H1 (cell line): ENCODE measurements at regions not wholly inside any gene's neighbourhood (a gene's known extent, or its start where the extent isn't known, plus 50 kb on each side); places are given as distances from the start of the nearest gene placed in this dataset.

Experiments used
- CTCF ChIA-PET: fragments of 300-600 bp; sonication (Branson Sonifier 250); formaldehyde crosslinking; loops from one replicate; lab custom pipeline; 2021; ENCODE audit not compliant: partially characterized antibody; lab: Charles Lee
- POLR2A ChIA-PET: fragments of 300-600 bp; sonication (Branson Sonifier 250); formaldehyde crosslinking; loops from one replicate; lab custom pipeline; 2021; ENCODE audit warnings: inconsistent platforms; ENCODE audit not compliant: partially characterized antibody; lab: Charles Lee
- DNase-seq, 2 experiments: peaks; one replicate each; pipeline versions ENCODE4 v3.0.0 to v3.0.0-alpha.2; 2010 to 2022; ENCODE audit warnings: low spot score in 2 of 2, low read depth in 1 of 2, mixed read lengths in 1 of 2
- FAIRE-seq: peaks from 2 replicates; lab custom pipeline; 2011; peaks lifted over from hg19 to GRCh38; lab: Jason Lieb, UNC
- H2AFZ ChIP-seq: 2 replicates; pipeline ENCODE4 v1.8.1; 2012; ENCODE audit warnings: low read length, inconsistent platforms
- H2AK5ac ChIP-seq: 2 replicates; pipeline ENCODE4 v1.6.1; 2013; ENCODE audit warnings: low read depth, low read length
- H2BK120ac ChIP-seq: replicated peaks from 2 replicates; pipeline ENCODE3; 2013; ENCODE audit warnings: low read depth, low read length, inconsistent platforms
- H2BK12ac ChIP-seq: 2 replicates; pipeline ENCODE4 v1.6.1; 2013; ENCODE audit warnings: low read depth, low read length
- H2BK15ac ChIP-seq: 2 replicates; pipeline ENCODE4 v1.6.1; 2013; ENCODE audit warnings: low read length
- H2BK20ac ChIP-seq: 2 replicates; pipeline ENCODE4 v1.6.1; 2013; ENCODE audit warnings: low read length
- H2BK5ac ChIP-seq: 2 replicates; pipeline ENCODE4 v1.6.1; 2013; ENCODE audit warnings: low read depth, low read length
- H3K14ac ChIP-seq: 2 replicates; pipeline ENCODE4 v1.6.1; 2013; ENCODE audit warnings: inconsistent platforms; ENCODE audit not compliant: insufficient read length
- H3K18ac ChIP-seq: 2 replicates; pipeline ENCODE4 v1.6.1; 2013; ENCODE audit warnings: low read length; ENCODE audit errors: extremely low read depth
- H3K23ac ChIP-seq: 2 replicates; pipeline ENCODE4 v1.6.1; 2013; ENCODE audit warnings: inconsistent platforms; ENCODE audit not compliant: insufficient read length
- H3K23me2 ChIP-seq: 2 replicates; pipeline ENCODE4 v1.6.1; 2013; ENCODE audit warnings: low read depth, low read length
- H3K27ac ChIP-seq: 2 replicates; pipeline ENCODE4 v1.6.1; 2011; ENCODE audit warnings: low read depth, low read length, inconsistent platforms
- H3K27me3 ChIP-seq, 4 experiments: replicated peaks in 1 of 4; 1 replicate in 1 of 4; 2 replicates in 3 of 4; pipeline versions ENCODE4 v1.6.1 to v1.8.1; 2011 to 2013; ENCODE audit warnings: low read length in 3 of 4, mild to moderate bottlenecking in 3 of 4, inconsistent platforms in 2 of 4, mixed read lengths in 2 of 4, moderate library complexity in 1 of 4; ENCODE audit not compliant: control insufficient read depth in 3 of 4, insufficient read depth in 3 of 4; ENCODE audit errors: extremely low read depth in 1 of 4
- H3K36me3 ChIP-seq, 4 experiments: 2 replicates each; pipeline versions ENCODE4 v1.6.1 to v1.8.1; 2011 to 2013; ENCODE audit warnings: mild to moderate bottlenecking in 4 of 4, low read length in 3 of 4, moderate library complexity in 2 of 4, control low read depth in 1 of 4, inconsistent platforms in 1 of 4; ENCODE audit not compliant: insufficient read depth in 4 of 4, control insufficient read depth in 2 of 4
- H3K4ac ChIP-seq: replicated peaks from 2 replicates; pipeline ENCODE3; 2013; ENCODE audit warnings: low read length, low read depth, mixed read lengths, inconsistent platforms; ENCODE audit not compliant: insufficient read length
- H3K4me1 ChIP-seq, 4 experiments: replicated peaks in 1 of 4; 1 replicate in 1 of 4; 2 replicates in 3 of 4; pipeline versions ENCODE4 v1.6.1 to v1.8.1; 2011 to 2013; ENCODE audit warnings: low read length in 3 of 4, inconsistent platforms in 2 of 4, mixed read lengths in 1 of 4; ENCODE audit not compliant: insufficient read depth in 4 of 4, control insufficient read depth in 3 of 4
- H3K4me2 ChIP-seq, 2 experiments: 2 replicates each; pipeline versions ENCODE4 v1.6.1 to v1.8.1; 2011 to 2013; ENCODE audit warnings: low read depth in 2 of 2, low read length in 2 of 2, control low read depth in 1 of 2, inconsistent platforms in 1 of 2, mild to moderate bottlenecking in 1 of 2; ENCODE audit not compliant: insufficient read depth in 1 of 2
- H3K4me3 ChIP-seq, 4 experiments: fragments of 200-600, 300-600 bp in 1 of 4; sonication (generic), shearing (Covaris generic), sonication (Bioruptor Twin) in 1 of 4; 2 replicates each; pipeline versions ENCODE4 v1.5.1 to v1.8.1; 2011 to 2016; ENCODE audit warnings: low read length in 4 of 4, low read depth in 3 of 4, control low read depth in 2 of 4, inconsistent platforms in 2 of 4, mild to moderate bottlenecking in 2 of 4, mixed read lengths in 1 of 4, moderate library complexity in 1 of 4; ENCODE audit not compliant: insufficient read depth in 2 of 4; ENCODE audit errors: extremely low read depth in 1 of 4
- H3K56ac ChIP-seq: replicated peaks from 2 replicates; pipeline ENCODE3; 2013; ENCODE audit warnings: low read depth, mild to moderate bottlenecking, mixed read lengths, low read length, inconsistent platforms; ENCODE audit not compliant: insufficient read length
- H3K79me1 ChIP-seq: 2 replicates; pipeline ENCODE4 v1.6.1; 2013; ENCODE audit warnings: low read depth, low read length, control low read depth
- H3K79me2 ChIP-seq, 2 experiments: 2 replicates each; pipeline versions ENCODE4 v1.6.1 to v1.8.1; 2012 to 2013; ENCODE audit warnings: low read length in 2 of 2, mild to moderate bottlenecking in 2 of 2, inconsistent platforms in 1 of 2; ENCODE audit not compliant: insufficient read depth in 2 of 2, control insufficient read depth in 1 of 2
- H3K9ac ChIP-seq, 4 experiments: replicated peaks in 1 of 4; 1 replicate in 1 of 4; 2 replicates in 3 of 4; pipeline versions ENCODE4 v1.6.1 to v1.8.1; 2011 to 2013; ENCODE audit warnings: low read depth in 3 of 4, low read length in 3 of 4, control low read depth in 2 of 4, mild to moderate bottlenecking in 2 of 4, moderate library complexity in 2 of 4, inconsistent platforms in 1 of 4; ENCODE audit errors: extremely low read depth in 1 of 4
- H3K9me3 ChIP-seq, 2 experiments: 2 replicates each; pipeline versions ENCODE4 v1.6.1 to v1.8.1; 2012 to 2013; ENCODE audit warnings: mild to moderate bottlenecking in 2 of 2, moderate library complexity in 2 of 2, control low read depth in 1 of 2, inconsistent platforms in 1 of 2, low read depth in 1 of 2, low read length in 1 of 2, mixed read lengths in 1 of 2; ENCODE audit not compliant: insufficient read depth in 2 of 2
- H4K20me1 ChIP-seq, 2 experiments: replicated peaks in 1 of 2; 2 replicates each; pipeline versions ENCODE3 to v1.8.1; 2011 to 2013; ENCODE audit warnings: inconsistent platforms in 2 of 2, low read length in 2 of 2, mild to moderate bottlenecking in 1 of 2; ENCODE audit not compliant: insufficient read depth in 2 of 2, control insufficient read depth in 1 of 2
- H4K5ac ChIP-seq: 2 replicates; pipeline ENCODE4 v1.6.1; 2013; ENCODE audit warnings: low read length, low read depth, mixed read lengths, inconsistent platforms; ENCODE audit not compliant: insufficient read length
- H4K8ac ChIP-seq: 2 replicates; pipeline ENCODE4 v1.8.0; 2013; ENCODE audit warnings: mild to moderate bottlenecking, moderate library complexity, low read length, inconsistent platforms; ENCODE audit not compliant: insufficient read depth; ENCODE audit errors: extremely low read depth
- H4K91ac ChIP-seq: replicated peaks from 2 replicates; pipeline ENCODE3; 2013; ENCODE audit warnings: low read length, mixed read lengths, inconsistent platforms; ENCODE audit not compliant: insufficient read length
- BCL11A ChIP-seq, 2 experiments: IDR thresholded peaks; one replicate each; pipeline ENCODE4 v1.6.1; 2011; ENCODE audit warnings: low read depth in 2 of 2, low read length in 2 of 2, mild to moderate bottlenecking in 2 of 2
- BRCA1 ChIP-seq: IDR thresholded peaks from 2 replicates; pipeline ENCODE4 v1.6.1; 2012; ENCODE audit warnings: low read depth, low read length, improper control_type of control experiment
- HDAC6 ChIP-seq: IDR thresholded peaks from one replicate; pipeline ENCODE4 v1.7.1; 2012; ENCODE audit warnings: low read depth, mild to moderate bottlenecking, inconsistent platforms, low read length, moderate library complexity
- WGBS, 2 experiments: shearing (Covaris generic) in 1 of 2; methylation state at CpG; one replicate each; pipeline versions ENCODE4 v1.1.6 to v1.1.7; 2013 to 2015; ENCODE audit warnings: low lambda C conversion rate in 2 of 2, mixed read lengths in 2 of 2, inconsistent platforms in 1 of 2, low coverage in 1 of 2, missing lambda C conversion rate in 1 of 2; ENCODE audit not compliant: insufficient replicate concordance in 2 of 2, insufficient coverage in 1 of 2, insufficient read length in 1 of 2; ENCODE audit errors: extremely low coverage in 1 of 2, missing lambda C conversion rate in 1 of 2; 5-methylcytosine and 5-hydroxymethylcytosine counted together

- Histone ChIP-seq H3K9me3 (no peaks in the 10 kb centered on the region), H3K27me3 (no peaks in the 10 kb centered on the region), H4K20me1 (no peaks in the 10 kb centered on the region), H3K27ac (no peak overlapping the region), H3K4me3 (no peak overlapping the region), H4K91ac (no peak overlapping the region), H3K4me1 (no peaks in the 10 kb centered on the region), H3K9ac (no peak overlapping the region), H4K8ac (no peak overlapping the region), H2BK12ac (no peak overlapping the region), H3K79me1 (no peaks in the 10 kb centered on the region), H3K4me2 (no peak overlapping the region), H4K5ac (no peak overlapping the region), H2BK120ac (no peak overlapping the region), H2AK5ac (no peak overlapping the region), H3K4ac (no peak overlapping the region), H3K18ac (no peak overlapping the region), H2BK15ac (no peak overlapping the region), H3K36me3 (no peaks in the 10 kb centered on the region), H3K23ac (no peak overlapping the region), H3K23me2 (no peaks in the 10 kb centered on the region), H2BK20ac (no peak overlapping the region), H3K79me2 (no peaks in the 10 kb centered on the region), H2AFZ (no peak overlapping the region), H3K56ac (no peak overlapping the region), H2BK5ac (no peak overlapping the region), H3K14ac (no peak overlapping the region)
- TF ChIP-seq BCL11A (IDR thresholded peaks at IDR 0.05; ENCODE audit: low read depth in 2 of 2, low read length in 2 of 2): no peak
- TF ChIP-seq BRCA1: no peak
- no peak for TF ChIP-seq HDAC6
- CTCF ChIA-PET: no interaction called here
- POLR2A ChIA-PET: no interaction called here
- no peak for FAIRE-seq
- WGBS, 2 experiments: 95% methylated on average over 2 of the region's 2 CpGs; no CpG with 5 or more reads in 1 of the 2 experiments
- DNase-seq: no peak
These were observed 550.7 kb upstream of the SLIT2 start for GRCh38 chr4:19700992-19701391.
